ENCODE measurements at regions not wholly inside any gene's neighbourhood (a gene's known extent, or its start where the extent isn't known, plus 50 kb on each side); places are given as distances from the start of the nearest gene placed in this dataset.
"Not testable (repeated sequence)": the region's sequence is repeated elsewhere in the genome, so short reads cannot be mapped to it uniquely, and the experiment has no call there.

DNA sequence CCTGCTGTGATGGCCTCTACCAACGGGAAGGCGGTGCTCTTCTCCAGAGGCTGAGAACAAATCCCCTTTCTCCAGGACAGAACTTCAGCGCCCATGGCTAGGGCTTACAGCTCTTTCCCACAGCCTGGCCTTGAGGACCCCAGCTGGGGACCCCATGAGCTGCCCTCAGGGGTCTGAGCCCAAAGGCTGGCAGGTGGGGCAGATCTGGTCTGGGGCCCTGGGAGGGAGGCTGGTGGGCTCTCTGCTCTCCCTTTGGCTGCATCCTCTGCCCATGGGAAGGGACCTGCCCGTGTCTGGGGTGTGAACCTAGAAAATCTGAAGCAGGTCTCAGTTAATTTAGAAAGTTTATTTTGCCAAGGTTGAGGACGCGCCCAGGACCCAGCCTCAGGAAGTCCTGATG lies 322.1 kb downstream of the ADGRD1 start:
- WGBS, 2 donors: 80 to 94% methylated on average over 4 to 5 of the region's 6 CpGs

DNA sequence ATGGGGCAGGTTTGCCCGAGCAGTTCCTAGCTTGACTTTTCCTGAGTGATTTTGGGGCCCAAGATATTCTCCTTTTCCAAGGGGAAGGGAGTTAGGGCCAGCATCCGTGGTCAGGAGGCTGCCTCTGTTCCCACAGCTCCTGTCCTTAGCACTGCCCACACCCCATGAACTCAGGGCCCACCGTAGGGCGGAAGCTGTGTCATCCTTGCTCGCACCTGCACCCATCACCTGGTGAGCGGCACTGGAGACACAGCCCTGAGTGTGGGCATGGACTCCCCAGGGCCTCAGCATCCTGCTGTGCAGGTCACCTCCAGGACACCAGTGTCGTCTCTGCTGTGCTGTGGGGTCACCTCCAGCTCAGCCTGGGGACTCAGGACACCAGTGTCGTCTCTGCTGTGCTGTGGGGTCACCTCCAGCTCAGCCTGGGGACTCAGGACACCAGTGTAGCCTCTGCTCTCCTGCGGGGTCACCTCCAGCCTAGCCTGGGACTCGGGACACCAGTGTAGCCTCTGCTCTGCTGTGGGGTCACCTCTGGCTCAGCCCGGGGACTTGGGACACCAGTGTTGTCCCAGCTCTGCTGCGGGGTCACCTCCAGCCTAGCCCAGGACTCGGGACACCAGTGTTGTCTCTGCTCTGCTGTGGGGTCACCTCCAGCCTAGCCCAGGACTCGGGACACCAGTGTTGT lies 322.9 kb downstream of the ADGRD1 start:
- Histone ChIP-seq H3K27ac (no peak overlapping the region), H3K4me3 (replicated peaks in 1 of 3) (no peak overlapping the region), H3K9me3 (no peaks in the 10 kb centered on the region), H3K4me1 (no peaks in the 10 kb centered on the region), H3K36me3 (no peaks in the 10 kb centered on the region), H3K27me3 (no peaks in the 10 kb centered on the region)
- intact Hi-C loops (cut with DNase I): no loop called here
- TF ChIP-seq, protein P1, sequence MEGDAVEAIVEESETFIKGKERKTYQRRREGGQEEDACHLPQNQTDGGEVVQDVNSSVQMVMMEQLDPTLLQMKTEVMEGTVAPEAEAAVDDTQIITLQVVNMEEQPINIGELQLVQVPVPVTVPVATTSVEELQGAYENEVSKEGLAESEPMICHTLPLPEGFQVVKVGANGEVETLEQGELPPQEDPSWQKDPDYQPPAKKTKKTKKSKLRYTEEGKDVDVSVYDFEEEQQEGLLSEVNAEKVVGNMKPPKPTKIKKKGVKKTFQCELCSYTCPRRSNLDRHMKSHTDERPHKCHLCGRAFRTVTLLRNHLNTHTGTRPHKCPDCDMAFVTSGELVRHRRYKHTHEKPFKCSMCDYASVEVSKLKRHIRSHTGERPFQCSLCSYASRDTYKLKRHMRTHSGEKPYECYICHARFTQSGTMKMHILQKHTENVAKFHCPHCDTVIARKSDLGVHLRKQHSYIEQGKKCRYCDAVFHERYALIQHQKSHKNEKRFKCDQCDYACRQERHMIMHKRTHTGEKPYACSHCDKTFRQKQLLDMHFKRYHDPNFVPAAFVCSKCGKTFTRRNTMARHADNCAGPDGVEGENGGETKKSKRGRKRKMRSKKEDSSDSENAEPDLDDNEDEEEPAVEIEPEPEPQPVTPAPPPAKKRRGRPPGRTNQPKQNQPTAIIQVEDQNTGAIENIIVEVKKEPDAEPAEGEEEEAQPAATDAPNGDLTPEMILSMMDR (IDR thresholded peaks at IDR 0.05): no peak
- TF ChIP-seq POLR2A (IDR thresholded peaks at IDR 0.05): no peak
- DNase-seq: no peak
- 82 to 96% methylated on average over 5 to 8 of the region's 14 CpGs for WGBS, 2 donors

More for the DNA sequence above, 322.1 kb downstream of the ADGRD1 start:
- Histone ChIP-seq H3K27ac (no peak overlapping the region), H3K9me3 (no peaks in the 10 kb centered on the region), H3K4me3 (replicated peaks in 1 of 3) (no peak overlapping the region), H3K4me1 (no peaks in the 10 kb centered on the region), H3K36me3 (no peaks in the 10 kb centered on the region), H3K27me3 (no peaks in the 10 kb centered on the region)
- intact Hi-C loops (cut with DNase I): no loop called here
- DNase-seq: no peak
- no peak for TF ChIP-seq POLR2A (IDR thresholded peaks at IDR 0.05)
- TF ChIP-seq, protein P1 (IDR thresholded peaks at IDR 0.05): no peak

GRCh38 chr12:131277186-131278091 lies 323.7 kb downstream of the ADGRD1 start:
- H3K27me3 ChIP-seq; intact Hi-C loops (cut with DNase I); H3K36me3 ChIP-seq; H3K4me1 ChIP-seq; H3K9me3 ChIP-seq; DNase-seq; H3K27ac ChIP-seq; H3K4me3 ChIP-seq (replicated peaks in 1 of 3): not testable (repeated sequence)
- WGBS, 2 donors: 80 to 95% methylated on average over 10 of the region's 18 CpGs

- intact Hi-C loops (cut with DNase I): not testable (repeated sequence)
These were observed 324.9 kb downstream of the ADGRD1 start for GRCh38 chr12:131278451-131279115.

DNA sequence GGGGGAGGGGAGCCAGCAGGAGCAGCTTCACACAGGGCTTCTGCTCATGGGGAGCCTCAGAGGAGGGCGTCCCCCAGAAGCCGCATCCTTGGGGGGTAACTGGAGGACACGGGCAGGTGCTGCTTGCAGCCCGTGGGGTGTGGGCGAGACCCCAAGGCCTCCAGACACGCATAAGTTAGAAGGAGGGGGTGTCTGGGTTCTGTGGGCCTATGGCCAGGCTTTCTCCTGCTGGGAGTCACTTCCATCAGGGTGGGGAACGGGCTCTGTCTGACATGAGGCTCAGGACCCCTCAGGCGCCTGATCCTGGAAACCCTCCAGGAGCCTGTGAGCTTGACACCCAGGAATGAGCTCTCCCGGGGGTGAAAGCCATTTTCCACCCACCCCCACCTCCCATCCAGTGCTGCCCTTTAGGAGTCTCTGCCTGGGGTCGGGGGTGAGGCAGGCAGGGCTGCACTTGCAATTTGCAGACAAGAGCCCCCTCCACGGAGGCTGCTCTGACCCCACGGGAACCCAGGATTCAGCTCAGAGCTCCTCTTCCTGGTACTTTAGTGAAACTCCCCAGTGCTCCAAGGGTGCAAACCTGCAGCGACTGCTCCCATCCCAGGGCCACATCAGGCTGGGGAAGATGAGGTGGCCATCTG lies 325.7 kb downstream of the ADGRD1 start:
- no peaks in the 10 kb centered on the region for H3K4me1 ChIP-seq
- no peak for TF ChIP-seq POLR2A (IDR thresholded peaks at IDR 0.05)
- TF ChIP-seq, protein P1 (IDR thresholded peaks at IDR 0.05): no peak
- H3K27me3 ChIP-seq: no peaks in the 10 kb centered on the region
- no peaks in the 10 kb centered on the region for H3K36me3 ChIP-seq
- WGBS, 2 donors: 80 to 84% methylated on average over 7 to 8 of the region's 13 CpGs
- H3K27ac ChIP-seq: no peak overlapping the region
- H3K9me3 ChIP-seq: no peaks in the 10 kb centered on the region
- intact Hi-C loops (cut with DNase I): no loop called here
- no peak overlapping the region for H3K4me3 ChIP-seq (replicated peaks in 1 of 3)
- DNase-seq: no peak

More at GRCh38 chr12:131278451-131279115, 324.9 kb downstream of the ADGRD1 start:
- WGBS, 2 donors: 88 to 92% methylated on average over 8 to 12 of the region's 22 CpGs
- not testable (repeated sequence) for H3K36me3 ChIP-seq; H3K4me1 ChIP-seq; H3K4me3 ChIP-seq (replicated peaks in 1 of 3); H3K27me3 ChIP-seq; H3K9me3 ChIP-seq; H3K27ac ChIP-seq; DNase-seq
